DND-41 (cell line): ENCODE measurements at regions not wholly inside any gene's neighbourhood (a gene's known extent, or its start where the extent isn't known, plus 50 kb on each side); places are given as distances from the start of the nearest gene placed in this dataset.

Source experiments
- ATAC-seq: fragments of 200-7000 bp; cut with Tn5 transposase; 3 replicates; pipeline ENCODE4 v1.9.1; 2021; ENCODE audit warnings: low read depth; ENCODE audit not compliant: insufficient read depth
- DNase-seq: peaks from one replicate; pipeline ENCODE4 v3.0.0-alpha.2; 2020
- H2AFZ ChIP-seq: 2 replicates; pipeline ENCODE4 v1.6.0; 2012; ENCODE audit warnings: low read depth, low read length
- H3K27ac ChIP-seq: 2 replicates; pipeline ENCODE4 v1.5.1; 2012; ENCODE audit warnings: low read length, inconsistent platforms
- H3K27me3 ChIP-seq: fragments of 200-600 bp; sonication (generic); 2 replicates; pipeline ENCODE4 v1.6.0; 2012; ENCODE audit warnings: low read length, mild to moderate bottlenecking, inconsistent platforms; ENCODE audit not compliant: insufficient read depth, poor library complexity
- H3K36me3 ChIP-seq: 2 replicates; pipeline ENCODE4 v1.5.1; 2012; ENCODE audit warnings: low read length, inconsistent platforms; ENCODE audit not compliant: insufficient read depth
- H3K4me1 ChIP-seq: 2 replicates; pipeline ENCODE4 v1.5.1; 2012; ENCODE audit warnings: mild to moderate bottlenecking, low read length; ENCODE audit not compliant: insufficient read depth
- H3K4me2 ChIP-seq: 2 replicates; pipeline ENCODE4 v1.6.0; 2012; ENCODE audit warnings: mild to moderate bottlenecking, moderate library complexity, low read length, inconsistent platforms; ENCODE audit not compliant: insufficient read depth
- H3K4me3 ChIP-seq, 2 experiments: fragments of 200-600 bp in 1 of 2; shearing (Covaris generic) in 1 of 2; 2 replicates each; pipeline ENCODE4 v1.5.1; 2012 to 2016; ENCODE audit warnings: inconsistent platforms in 2 of 2, low read length in 2 of 2, mild to moderate bottlenecking in 2 of 2, low read depth in 1 of 2, moderate library complexity in 1 of 2
- H3K79me2 ChIP-seq: 2 replicates; pipeline ENCODE4 v1.6.0; 2012; ENCODE audit warnings: low read length, inconsistent platforms; ENCODE audit not compliant: insufficient read depth
- H3K9ac ChIP-seq: 2 replicates; pipeline ENCODE4 v1.6.0; 2012; ENCODE audit warnings: low read depth, mild to moderate bottlenecking, inconsistent platforms, low read length, moderate library complexity
- H3K9me3 ChIP-seq: 2 replicates; pipeline ENCODE4 v1.5.1; 2012; ENCODE audit warnings: low read length, moderate library complexity, mild to moderate bottlenecking, inconsistent platforms; ENCODE audit not compliant: insufficient read depth, severe bottlenecking
- H4K20me1 ChIP-seq: 2 replicates; pipeline ENCODE4 v1.6.0; 2012; ENCODE audit warnings: low read length; ENCODE audit not compliant: insufficient read depth
- CTCF ChIP-seq: IDR thresholded peaks from 2 replicates; pipeline ENCODE4 v1.5.1; 2012; ENCODE audit warnings: borderline replicate concordance, low read length, moderate library complexity, mild to moderate bottlenecking; ENCODE audit not compliant: poor library complexity, severe bottlenecking; ENCODE audit errors: extremely low read depth
- EZH2 ChIP-seq: IDR thresholded peaks from 3 replicates; pipeline ENCODE4 v1.6.1; 2012; ENCODE audit warnings: borderline replicate concordance, low read depth, mild to moderate bottlenecking, moderate library complexity, low read length, inconsistent platforms; ENCODE audit not compliant: severe bottlenecking

DNA sequence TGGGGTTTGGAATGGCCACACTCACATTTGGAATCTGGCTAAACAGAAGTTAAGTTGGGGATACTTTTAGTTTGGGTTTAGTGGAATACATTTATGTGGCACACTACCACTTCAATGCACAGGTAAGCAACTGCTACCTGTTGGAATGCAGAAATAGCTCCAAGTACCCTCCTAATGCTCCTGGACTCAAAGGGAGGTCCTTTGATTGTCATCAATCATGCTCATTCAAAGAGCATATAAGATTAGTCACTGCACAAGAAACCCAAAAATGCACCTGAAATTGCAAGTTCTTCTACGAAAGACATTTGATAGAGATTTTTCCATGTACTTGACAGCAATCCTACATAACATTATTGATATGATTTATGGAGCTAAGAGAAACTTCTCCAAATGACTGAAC, 247.7 kb downstream of the ANKRD50 start:
- Histone ChIP-seq H3K79me2 (no peaks in the 10 kb centered on the region), H3K4me3 (no peak overlapping the region), H4K20me1 (no peaks in the 10 kb centered on the region), H2AFZ (no peak overlapping the region), H3K27ac (no peak overlapping the region), H3K4me1 (no peaks in the 10 kb centered on the region), H3K27me3 (no peaks in the 10 kb centered on the region), H3K9me3 (peaks cover 4% of the 10 kb centered on the region), H3K4me2 (no peak overlapping the region), H3K36me3 (no peaks in the 10 kb centered on the region), H3K9ac (no peak overlapping the region)
- ATAC-seq (no peak), DNase-seq (no peak)
- TF ChIP-seq EZH2 (no peak), CTCF (no peak)

GRCh38 chr4:124468360-124468759, 244.2 kb downstream of the ANKRD50 start:
- no peak overlapping the region for H3K9ac ChIP-seq
- no peak overlapping the region for H3K4me3 ChIP-seq
- H3K9me3 ChIP-seq = peaks cover 3% of the 10 kb centered on the region
- no peak for DNase-seq
- H3K79me2 ChIP-seq = no peaks in the 10 kb centered on the region
- no peaks in the 10 kb centered on the region for H3K4me1 ChIP-seq
- H3K27me3 ChIP-seq = no peaks in the 10 kb centered on the region
- no peaks in the 10 kb centered on the region for H3K36me3 ChIP-seq
- ATAC-seq = no peak
- no peak overlapping the region for H3K4me2 ChIP-seq
- H2AFZ ChIP-seq = no peak overlapping the region
- no peaks in the 10 kb centered on the region for H4K20me1 ChIP-seq
- no peak overlapping the region for H3K27ac ChIP-seq
- TF ChIP-seq EZH2 (no peak), CTCF (no peak)

DNA sequence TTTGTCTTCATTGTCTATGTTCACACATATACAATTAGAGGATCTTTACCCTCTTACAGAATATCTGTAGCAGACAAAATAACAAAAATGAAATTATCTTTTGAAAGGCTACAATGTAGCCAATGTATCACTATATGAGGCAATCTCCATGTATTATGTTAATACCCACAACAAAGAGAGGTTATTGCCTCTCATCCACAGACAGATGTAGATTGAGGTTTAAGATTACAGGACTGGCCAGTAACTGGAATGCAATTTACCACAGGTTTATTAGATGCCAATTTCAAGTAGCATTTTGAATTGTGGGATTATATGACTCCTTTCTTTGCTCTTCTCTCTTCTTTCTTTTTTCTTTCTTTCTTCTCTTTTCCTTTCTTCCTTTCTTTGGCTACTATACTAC, 242.6 kb downstream of the ANKRD50 start:
- TF ChIP-seq CTCF = no peak
- no peak for TF ChIP-seq EZH2
- H3K9me3 ChIP-seq = peaks cover 3% of the 10 kb centered on the region

GRCh38 chr4:124478470-124478869, 234.1 kb downstream of the ANKRD50 start:
- Histone ChIP-seq H3K79me2 (no peaks in the 10 kb centered on the region), H3K27me3 (no peaks in the 10 kb centered on the region), H3K4me2 (no peak overlapping the region), H2AFZ (no peak overlapping the region), H3K27ac (no peak overlapping the region), H3K36me3 (no peaks in the 10 kb centered on the region), H3K4me3 (no peak overlapping the region), H4K20me1 (no peaks in the 10 kb centered on the region), H3K9ac (no peak overlapping the region), H3K9me3 (no peaks in the 10 kb centered on the region), H3K4me1 (no peaks in the 10 kb centered on the region)
- ATAC-seq = no peak
- TF ChIP-seq CTCF = no peak
- TF ChIP-seq EZH2 = no peak
- DNase-seq = no peak

More for the DNA sequence above, 242.6 kb downstream of the ANKRD50 start:
- H3K79me2 ChIP-seq = no peaks in the 10 kb centered on the region
- H4K20me1 ChIP-seq = no peaks in the 10 kb centered on the region
- no peaks in the 10 kb centered on the region for H3K4me1 ChIP-seq
- ATAC-seq (no peak), DNase-seq (no peak)
- H3K27me3 ChIP-seq = no peaks in the 10 kb centered on the region
- H3K4me3 ChIP-seq = no peak overlapping the region
- no peak overlapping the region for H3K9ac ChIP-seq
- H2AFZ ChIP-seq = no peak overlapping the region
- H3K27ac ChIP-seq = no peak overlapping the region
- no peaks in the 10 kb centered on the region for H3K36me3 ChIP-seq
- H3K4me2 ChIP-seq = no peak overlapping the region
